PFSK-1 (cell line): ENCODE measurements at regions not wholly inside any gene's neighbourhood (a gene's known extent, or its start where the extent isn't known, plus 50 kb on each side); places are given as distances from the start of the nearest gene placed in this dataset.

Source experiments
- POLR2AphosphoS5 ChIP-seq: IDR thresholded peaks from 2 replicates; pipeline ENCODE4 v1.6.1; 2012; ENCODE audit warnings: low read depth, mild to moderate bottlenecking, control low read depth, low read length, moderate library complexity
- TAF1 ChIP-seq: IDR thresholded peaks from 2 replicates; pipeline ENCODE4 v1.6.1; 2012; ENCODE audit warnings: low read length, control low read depth, borderline replicate concordance; ENCODE audit not compliant: insufficient read depth

DNA sequence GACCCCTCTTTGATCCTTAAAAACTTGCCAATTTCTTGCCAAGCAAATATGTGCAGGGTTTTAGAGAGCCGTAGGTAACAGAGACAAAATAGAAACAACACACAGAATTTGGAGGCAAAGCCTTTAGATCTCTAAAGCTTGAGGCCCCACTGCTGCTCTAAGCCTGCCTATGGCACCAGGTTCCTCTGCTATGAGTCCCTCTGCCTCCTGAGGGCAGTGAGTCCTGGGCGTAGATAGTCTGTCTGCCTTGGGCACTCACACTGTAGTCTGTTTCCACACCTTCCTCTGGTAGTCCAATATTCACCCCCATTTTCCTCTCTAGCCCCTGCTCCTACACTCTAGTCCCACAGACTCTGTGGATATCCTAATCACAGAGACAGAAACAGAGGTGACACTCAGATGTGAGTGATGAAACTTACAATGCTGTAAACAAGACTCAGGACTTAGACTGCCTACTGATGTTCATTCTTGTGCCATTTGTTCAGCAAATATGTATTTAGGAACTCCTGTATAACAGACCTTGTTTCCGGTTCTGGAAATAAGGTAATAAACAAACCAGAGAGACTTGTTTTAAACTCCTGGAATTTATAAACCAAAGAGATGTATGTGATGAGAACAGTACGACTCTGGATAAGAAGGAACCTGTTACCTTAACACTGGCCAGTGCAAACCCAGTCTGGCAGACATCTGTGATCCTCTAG is 153.3 kb upstream of the PRSS1 start:
- TF ChIP-seq POLR2AphosphoS5: no peak
- TF ChIP-seq TAF1: no peak
